Lower leg skin (tissue), 3 donors: ENCODE measurements at regions not wholly inside any gene's neighbourhood (a gene's known extent, or its start where the extent isn't known, plus 50 kb on each side); places are given as distances from the start of the nearest gene placed in this dataset.

Source experiments
- CTCF ChIP-seq, 3 donors: fragments of 450-650 bp; IDR thresholded peaks; one replicate each; pipeline ENCODE4 v1.5.1; 2016; ENCODE audit warnings: antibody characterized with exemption in 3 of 3, mild to moderate bottlenecking in 3 of 3, moderate library complexity in 2 of 3
- POLR2A ChIP-seq, 2 donors: fragments of 450-650 bp; IDR thresholded peaks; one replicate each; pipeline ENCODE4 v1.6.1; 2016 to 2017; ENCODE audit warnings: antibody characterized with exemption in 2 of 2, mild to moderate bottlenecking in 1 of 2, moderate library complexity in 1 of 2

- TF ChIP-seq CTCF (IDR thresholded peaks at IDR 0.05) (no peak), POLR2A (IDR thresholded peaks at IDR 0.05) (no peak)
These were observed 1827.5 kb upstream of the RAG2 start for GRCh38 chr11:38425578-38425977.
